A673 (cell line): ENCODE measurements at regions not wholly inside any gene's neighbourhood (a gene's known extent, or its start where the extent isn't known, plus 50 kb on each side); places are given as distances from the start of the nearest gene placed in this dataset.

Experiments
- BruUV-seq: library from RNA; stranded (reverse); fragments of 400-500 nt; replicated peaks from 2 replicates; lab custom pipeline; 2021; lab: Mats Ljungman, UMichigan
- CTCF ChIA-PET: fragments of 300-600 bp; sonication (Branson Sonifier 250); formaldehyde crosslinking; loops from one replicate; lab custom pipeline; 2022; ENCODE audit warnings: antibody characterized with exemption; lab: Charles Lee
- POLR2A ChIA-PET: fragments of 300-600 bp; sonication (Branson Sonifier 250); formaldehyde crosslinking; loops from one replicate; lab custom pipeline; 2022; ENCODE audit warnings: antibody characterized with exemption; ENCODE audit not compliant: low non-redundant PET; lab: Charles Lee
- DNase-seq: peaks from one replicate; pipeline ENCODE4 v3.0.0-alpha.2; 2015; ENCODE audit warnings: low spot score
- H3K27ac ChIP-seq: fragments of 200-600 bp; sonication (generic); 2 replicates; pipeline ENCODE4 v1.5.1; 2016; ENCODE audit warnings: mixed run types, low read depth, mild to moderate bottlenecking, mixed read lengths, antibody characterized with exemption, low read length; ENCODE audit not compliant: poor library complexity, severe bottlenecking
- H3K27me3 ChIP-seq: fragments of 200-600 bp; sonication (generic); replicated peaks from 2 replicates; pipeline ENCODE4 v1.6.1; 2017; ENCODE audit warnings: mixed run types, low read depth, mild to moderate bottlenecking, mixed read lengths, antibody characterized with exemption, low read length; ENCODE audit not compliant: insufficient read depth, poor library complexity
- H3K36me3 ChIP-seq: fragments of 200-600 bp; sonication (generic); 2 replicates; pipeline ENCODE4 v1.6.1; 2016; ENCODE audit warnings: mixed run types, mild to moderate bottlenecking, mixed read lengths, antibody characterized with exemption, low read length; ENCODE audit not compliant: insufficient read depth, poor library complexity, severe bottlenecking
- H3K4me1 ChIP-seq: fragments of 200-600 bp; sonication (generic); 2 replicates; pipeline ENCODE4 v1.6.1; 2017; ENCODE audit warnings: mixed run types, mild to moderate bottlenecking, mixed read lengths, antibody characterized with exemption, low read length; ENCODE audit not compliant: insufficient read depth, poor library complexity, severe bottlenecking
- H3K4me3 ChIP-seq: fragments of 200-600 bp; sonication (generic); 2 replicates; pipeline ENCODE4 v1.5.1; 2016; ENCODE audit warnings: low read depth, mixed run types, mild to moderate bottlenecking, mixed read lengths, low read length; ENCODE audit not compliant: poor library complexity, severe bottlenecking
- H3K9me3 ChIP-seq: fragments of 200-600 bp; sonication (generic); 2 replicates; pipeline ENCODE4 v1.6.1; 2016; ENCODE audit warnings: mixed run types, low read depth, mild to moderate bottlenecking, mixed read lengths, antibody characterized with exemption, low read length; ENCODE audit not compliant: poor library complexity, severe bottlenecking
- CTCF ChIP-seq: fragments of 300-800, 200-600 bp; sonication (generic); conservative IDR thresholded peaks from 2 replicates; pipeline ENCODE4 v1.5.1; 2017; ENCODE audit warnings: low read depth, mild to moderate bottlenecking, antibody characterized with exemption, low read length, moderate library complexity, mixed read lengths
- EZH2 ChIP-seq: fragments of 200-600 bp; sonication (generic); IDR thresholded peaks from 2 replicates; pipeline ENCODE4 v1.6.1; 2017; ENCODE audit warnings: borderline replicate concordance, low read depth, mild to moderate bottlenecking, mixed read lengths, antibody characterized with exemption, low read length; ENCODE audit not compliant: poor library complexity, severe bottlenecking
- intact Hi-C: fragments of 100-400 bp; cut with micrococcal nuclease; formaldehyde crosslinking; loops from one replicate; pipeline ENCODE4 v1.10.0; 2022; ENCODE audit not compliant: unreplicated experiment

GRCh38 chr6:163808231-163808630 lies 393.7 kb downstream of the QKI start:
- Histone ChIP-seq H3K4me3 (no peak overlapping the region), H3K4me1 (no peaks in the 10 kb centered on the region), H3K9me3 (no peaks in the 10 kb centered on the region), H3K27me3 (no peaks in the 10 kb centered on the region), H3K27ac (no peak overlapping the region), H3K36me3 (no peaks in the 10 kb centered on the region)
- no TSS peak for BruUV-seq
- DNase-seq: no peak
- intact Hi-C loops: no loop called here
- ChIA-PET POLR2A (no interaction called here), CTCF (no interaction called here)
- no peak for TF ChIP-seq EZH2
- no peak for TF ChIP-seq CTCF

- ChIA-PET CTCF (no interaction called here), POLR2A (no interaction called here)
- Histone ChIP-seq H3K4me3 (no peak overlapping the region), H3K27ac (no peak overlapping the region), H3K4me1 (no peaks in the 10 kb centered on the region), H3K27me3 (no peaks in the 10 kb centered on the region), H3K36me3 (no peaks in the 10 kb centered on the region), H3K9me3 (no peaks in the 10 kb centered on the region)
- no peak for DNase-seq
- BruUV-seq: no TSS peak
- intact Hi-C loops: no loop called here
- TF ChIP-seq CTCF (no peak), EZH2 (no peak)
Measured at GRCh38 chr6:163806755-163807499, 392.4 kb downstream of the QKI start.

DNA sequence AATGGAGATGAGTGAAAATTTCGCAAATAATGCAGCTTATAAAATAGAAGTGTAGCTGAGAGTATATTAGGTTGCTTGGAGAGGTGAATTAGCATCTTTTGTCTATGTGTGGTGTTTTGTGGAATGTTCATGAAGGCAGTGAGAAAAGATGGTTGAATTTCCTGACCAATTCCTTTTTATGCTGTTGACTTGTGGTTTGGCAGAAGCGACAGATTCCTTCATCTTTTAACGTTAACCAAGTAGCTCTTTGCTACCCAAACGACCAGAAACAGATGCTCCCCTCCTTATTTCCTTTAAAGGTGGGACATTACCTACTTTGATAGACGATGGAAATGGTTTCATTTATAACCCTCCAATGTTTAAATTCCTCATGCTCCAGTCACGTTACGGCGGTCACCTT lies 390.5 kb downstream of the QKI start:
- ChIA-PET POLR2A (no interaction called here), CTCF (no interaction called here)
- Histone ChIP-seq H3K27me3 (no peaks in the 10 kb centered on the region), H3K4me3 (no peak overlapping the region), H3K9me3 (no peaks in the 10 kb centered on the region), H3K27ac (no peak overlapping the region), H3K36me3 (no peaks in the 10 kb centered on the region), H3K4me1 (no peaks in the 10 kb centered on the region)
- TF ChIP-seq CTCF (no peak), EZH2 (no peak)
- BruUV-seq: no TSS peak
- intact Hi-C loops: no loop called here
- DNase-seq: no peak
